GM13977 (cell line): ENCODE measurements at regions not wholly inside any gene's neighbourhood (a gene's known extent, or its start where the extent isn't known, plus 50 kb on each side); places are given as distances from the start of the nearest gene placed in this dataset.

Experiments
- DNase-seq: peaks from one replicate; pipeline ENCODE4 v3.0.0; 2012; ENCODE audit warnings: low spot score
- CTCF ChIP-seq: IDR thresholded peaks from 2 replicates; pipeline ENCODE4 v1.5.1; 2012; ENCODE audit warnings: mild to moderate bottlenecking, control low read depth; ENCODE audit not compliant: insufficient read depth; ENCODE audit errors: extremely low read depth, missing control alignments
- in situ Hi-C: fragments of 300-500 bp; cut with MboI; formaldehyde crosslinking; loops from one replicate; pipeline ENCODE4 v1.12.0; 2022; ENCODE audit warnings: low sequenced_read_pairs, low pct_unique_long_range_greater_than_20kb, mixed read lengths, inconsistent platforms; ENCODE audit not compliant: unreplicated experiment

DNA sequence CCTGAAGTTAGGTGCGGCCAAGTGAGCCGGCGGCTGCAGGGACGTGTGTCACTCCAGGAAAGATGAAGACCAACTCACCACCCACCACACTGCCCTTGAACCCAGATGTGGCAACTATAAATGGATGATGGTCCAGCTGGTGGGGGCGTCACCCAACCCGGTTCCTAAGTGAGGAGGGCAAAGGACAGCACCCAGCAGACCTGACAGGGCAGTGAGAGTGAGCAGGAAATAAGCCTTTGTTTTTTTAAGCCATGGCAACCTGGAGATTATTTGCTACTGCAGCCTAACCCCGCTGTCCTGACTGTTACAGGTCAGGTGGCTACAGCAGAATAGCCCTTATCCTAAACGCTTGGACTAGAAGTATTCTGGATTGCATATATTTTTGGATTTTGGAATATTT lies 228.9 kb downstream of the CTTN start:
- in situ Hi-C loops = no loop called here
- no peak for TF ChIP-seq CTCF
- no peak for DNase-seq

DNA sequence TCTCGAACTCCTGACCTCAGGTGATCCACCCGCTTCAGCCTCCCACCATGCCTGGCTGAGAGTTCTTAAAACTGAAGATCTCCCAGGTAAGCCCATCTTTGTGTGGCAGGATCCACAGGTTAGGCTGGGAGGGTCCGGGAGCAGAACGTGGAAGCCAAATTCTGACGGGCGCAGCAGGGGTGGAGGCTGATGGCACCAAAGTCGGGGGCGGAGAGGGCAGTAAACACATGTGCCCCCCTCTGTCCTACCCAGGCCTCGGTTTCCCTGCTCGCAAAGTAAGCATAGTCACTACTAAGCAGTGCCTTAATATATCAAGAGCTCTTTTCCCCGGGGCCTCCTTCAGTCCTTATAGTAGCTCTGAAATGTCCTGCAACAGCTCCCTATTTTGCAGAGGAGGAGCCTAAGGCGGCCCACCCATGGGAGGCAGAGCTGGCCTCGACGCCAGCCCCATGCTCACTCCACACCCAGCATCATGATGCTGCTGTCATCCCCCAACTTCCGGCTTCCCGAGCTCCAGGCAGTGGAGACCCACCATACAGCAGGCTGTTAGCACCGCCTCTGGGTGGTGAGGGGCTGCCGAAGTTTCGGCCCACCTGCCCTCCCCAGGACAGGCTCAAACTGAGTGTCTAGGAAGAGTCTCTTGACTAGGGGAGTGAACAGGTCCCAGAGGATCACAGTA lies 230.0 kb downstream of the CTTN start:
- TF ChIP-seq CTCF = no peak
- no peak for DNase-seq
- in situ Hi-C loops = no loop called here

DNA sequence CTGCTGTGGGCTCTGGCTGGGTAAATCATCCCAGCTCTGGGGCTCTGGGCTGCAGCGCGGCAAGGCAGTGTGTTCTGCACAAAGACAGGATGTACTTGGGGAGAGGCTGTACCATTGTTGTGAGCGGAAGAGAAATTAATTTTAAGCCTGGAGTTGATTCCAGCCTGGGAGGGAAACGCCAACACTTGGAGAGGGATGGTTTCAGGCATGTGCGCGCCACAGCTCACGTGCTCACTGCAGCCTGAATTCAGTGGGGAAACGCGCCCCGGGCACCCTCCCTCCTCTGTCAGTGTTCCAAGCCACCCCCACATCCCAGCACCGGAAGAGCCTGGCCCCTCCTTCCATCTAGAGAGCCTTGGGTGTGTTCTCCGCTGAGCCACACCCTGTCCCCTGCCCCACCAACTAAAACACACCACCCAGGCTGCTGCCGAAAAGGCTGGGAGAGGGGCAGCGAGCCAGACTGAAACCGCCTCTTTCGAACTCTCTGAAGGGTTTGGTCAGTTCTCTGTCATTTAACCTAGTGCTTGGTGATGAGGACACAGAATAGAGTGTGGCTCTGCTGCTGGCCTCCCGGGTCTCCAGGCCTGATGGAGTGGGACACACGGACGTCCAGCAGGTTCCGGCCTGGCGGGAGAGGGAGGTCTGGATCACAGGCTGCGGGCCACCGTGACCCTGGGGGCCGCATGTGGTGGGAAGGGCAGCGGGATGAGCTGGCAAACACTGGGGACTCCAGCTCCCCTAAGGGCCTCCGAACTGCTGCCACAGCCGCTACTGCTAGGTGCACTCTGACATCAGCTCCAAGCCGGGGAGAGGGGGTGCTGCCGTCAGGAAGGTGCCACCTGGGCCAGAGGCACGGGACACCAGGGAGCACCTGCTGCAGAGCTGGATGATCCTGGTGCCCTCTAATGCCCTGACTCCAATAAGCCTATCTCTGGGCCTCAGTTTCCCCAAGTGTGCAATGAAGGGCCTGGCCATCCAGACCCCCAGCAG lies 230.8 kb downstream of the CTTN start:
- DNase-seq = no peak
- TF ChIP-seq CTCF = no peak
- in situ Hi-C loops = no loop called here

DNA sequence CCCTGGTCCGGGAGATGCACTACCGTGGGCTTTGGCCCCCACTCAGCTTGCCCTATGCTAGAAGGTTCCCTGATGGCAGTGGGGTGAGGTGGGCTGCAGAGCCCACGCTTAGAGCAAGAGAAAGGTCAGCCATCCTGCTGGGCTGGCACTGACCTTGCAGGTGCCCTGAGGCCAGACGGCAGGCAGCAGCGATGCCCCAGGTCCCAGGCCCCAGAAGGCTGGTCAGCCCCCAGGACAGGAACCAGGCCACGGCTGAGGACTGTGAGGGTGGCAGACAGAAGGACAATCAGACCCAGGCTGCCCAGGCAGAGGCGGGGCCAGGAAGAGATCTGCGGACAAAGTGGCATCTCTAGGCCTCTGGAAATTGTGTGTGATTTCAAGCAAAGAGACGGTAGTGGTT lies 231.7 kb downstream of the CTTN start:
- in situ Hi-C loops = no loop called here
- TF ChIP-seq CTCF = no peak
- DNase-seq = no peak

DNA sequence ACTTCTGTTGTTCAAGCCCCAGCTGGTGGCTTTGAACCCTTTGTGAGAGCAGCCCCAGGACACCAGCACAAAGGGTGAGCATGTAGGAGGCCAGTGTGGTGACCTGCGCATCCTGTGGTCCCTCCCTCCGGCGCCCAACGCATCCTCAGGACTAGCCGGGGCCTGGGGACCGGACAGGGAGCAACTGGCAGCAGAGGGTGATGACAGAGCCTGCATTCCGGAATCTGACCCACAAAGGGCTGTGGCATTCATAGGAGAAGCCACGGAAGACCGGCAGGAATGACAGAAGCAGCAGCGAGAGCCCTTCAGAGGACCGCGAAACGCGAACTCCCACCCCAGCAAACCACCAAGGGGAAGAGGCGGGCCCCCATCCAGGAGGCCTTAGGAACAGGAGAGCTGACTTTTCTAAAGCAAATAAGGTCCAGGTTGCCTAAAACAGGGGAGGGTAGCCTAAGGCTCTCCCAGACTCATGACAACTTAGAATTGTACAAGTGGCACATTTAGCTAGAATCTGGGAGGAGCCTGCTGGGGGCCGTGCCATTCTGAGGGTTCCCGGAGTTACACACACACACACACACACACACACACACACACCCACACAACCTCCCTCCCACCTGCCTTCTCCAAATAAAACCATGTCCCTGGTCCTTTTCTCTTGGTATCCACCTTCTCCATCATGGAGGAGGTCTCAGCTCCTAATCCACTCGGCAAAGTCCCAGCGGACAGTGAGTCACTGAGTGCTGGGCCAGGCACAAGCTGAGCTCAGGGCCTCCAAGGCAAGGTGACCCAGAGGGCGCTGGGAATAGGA lies 232.7 kb downstream of the CTTN start:
- in situ Hi-C loops = no loop called here
- no peak for TF ChIP-seq CTCF
- DNase-seq = no peak

DNA sequence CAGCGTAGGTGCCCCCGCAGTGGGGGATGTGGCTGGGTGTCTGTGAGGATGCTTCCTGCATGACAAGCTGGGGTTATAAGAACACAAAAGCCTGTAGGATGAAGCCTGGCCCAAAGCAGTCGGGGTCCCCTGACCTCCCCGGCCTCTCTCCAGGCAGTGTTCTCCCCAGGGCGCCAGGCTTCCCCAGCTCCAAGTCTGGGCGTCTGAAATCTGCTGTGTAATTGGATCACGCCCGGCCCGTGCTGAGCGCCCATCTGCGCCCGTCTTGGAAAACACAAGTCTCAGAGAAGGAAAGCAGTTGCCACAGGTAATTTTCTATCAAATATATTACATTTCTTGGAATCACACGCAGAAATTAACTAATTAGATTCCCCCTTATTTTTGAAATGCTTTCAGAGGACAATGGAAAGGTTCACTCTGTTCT lies 233.3 kb downstream of the CTTN start:
- in situ Hi-C loops = no loop called here
- no peak for DNase-seq
- no peak for TF ChIP-seq CTCF
